NCI-H2196 treated with DMSO at 0.1 percent for 48 hours (cell line): ENCODE measurements at regions not wholly inside any gene's neighbourhood (a gene's known extent, or its start where the extent isn't known, plus 50 kb on each side); places are given as distances from the start of the nearest gene placed in this dataset.

Experiments
- DNase-seq: peaks from one replicate; lab custom pipeline; 2025; ENCODE audit not compliant: unreplicated experiment; lab: John Stamatoyannopoulos, UW

GRCh38 chr2:163281717-163282116 is 443.1 kb upstream of the KCNH7 start:
- no peak for DNase-seq

DNA sequence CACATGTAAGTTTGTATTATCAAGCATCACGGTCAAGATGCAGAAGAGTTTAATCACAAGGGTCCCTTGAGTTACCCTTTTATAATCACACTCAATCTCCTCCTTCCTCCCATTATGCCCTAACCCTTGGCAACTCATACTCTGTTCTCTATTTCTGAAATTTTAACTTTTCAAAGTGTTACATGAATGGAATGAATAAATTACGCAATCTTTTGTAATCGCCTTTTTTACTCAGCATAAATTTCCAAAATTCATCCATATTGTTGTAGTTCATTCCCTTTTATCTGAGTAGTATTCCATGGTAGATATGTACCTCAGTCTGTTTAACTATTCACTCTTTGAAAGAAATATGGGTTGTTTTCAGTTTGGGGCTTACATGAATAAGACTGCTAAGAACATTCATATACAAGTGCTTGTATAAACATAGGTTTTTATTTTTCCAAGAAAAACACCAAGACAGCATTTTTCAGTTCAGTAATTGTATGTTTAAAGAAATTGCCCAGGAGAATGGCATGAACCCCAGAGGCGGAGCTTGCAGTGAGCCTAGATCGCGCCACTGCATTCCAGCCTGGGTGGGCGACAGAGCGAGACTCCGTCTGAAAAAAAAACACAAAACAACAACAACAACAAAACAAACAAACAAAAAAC is 430.9 kb upstream of the KCNH7 start:
- no peak for DNase-seq

- no peak for DNase-seq
These were observed 428.2 kb upstream of the KCNH7 start for GRCh38 chr2:163266772-163267171.

- DNase-seq = no peak
These were observed 427.0 kb upstream of the KCNH7 start for GRCh38 chr2:163265562-163265961.

DNA sequence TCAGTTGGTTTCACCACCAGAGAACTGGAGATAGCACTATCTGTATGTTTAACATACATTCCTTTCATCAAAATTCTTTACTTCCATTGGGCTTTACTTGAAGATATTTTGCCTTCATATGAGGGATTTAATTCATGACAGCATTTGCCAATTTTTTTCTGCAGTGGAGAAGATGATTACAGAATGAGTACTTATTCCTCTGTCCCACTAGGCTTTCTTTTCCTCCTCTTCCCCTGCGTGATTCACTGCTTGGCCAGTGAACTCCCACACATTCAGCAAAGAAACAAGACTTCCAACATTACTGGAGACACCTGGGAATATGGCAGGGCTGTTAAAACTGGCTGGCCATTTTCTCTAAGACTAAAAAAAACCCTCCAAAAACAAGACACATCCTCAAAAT is 425.8 kb upstream of the KCNH7 start:
- DNase-seq = no peak

DNA sequence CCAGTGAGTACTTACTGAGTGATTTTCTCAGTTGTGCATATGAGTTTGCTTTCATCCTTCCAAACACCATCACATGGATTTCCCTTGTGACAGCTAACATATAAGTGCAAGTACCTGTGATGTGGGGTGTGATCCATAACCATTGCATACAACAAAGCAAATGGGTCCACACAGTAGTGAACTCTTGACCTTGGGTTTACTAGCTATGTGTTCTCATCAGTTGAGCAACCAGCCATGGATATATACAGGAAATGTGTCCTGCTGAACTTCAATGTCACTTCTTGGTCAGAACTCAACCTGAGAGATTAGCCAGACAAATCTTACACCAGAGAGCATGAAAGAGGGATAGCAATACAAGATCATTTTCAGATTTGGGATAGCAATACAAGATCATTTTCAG is 420.9 kb upstream of the KCNH7 start:
- DNase-seq = no peak

DNA sequence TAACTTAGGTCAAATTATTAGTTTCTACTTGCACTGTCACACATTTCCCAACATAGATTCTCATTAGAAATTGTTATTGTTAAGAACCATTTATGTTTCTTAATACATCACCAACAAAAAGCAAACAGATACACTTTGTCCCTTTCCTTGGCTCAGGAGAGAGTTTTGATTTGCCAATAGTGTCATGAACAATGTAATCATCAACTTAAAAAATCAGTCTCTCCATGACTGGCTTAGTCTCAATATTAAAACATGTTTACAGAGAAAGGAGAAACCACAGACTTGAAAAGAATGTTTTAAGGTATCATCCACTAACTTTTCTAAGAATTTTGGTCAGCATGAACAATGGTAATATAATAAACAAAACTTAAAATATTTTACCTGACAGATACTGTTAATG is 416.5 kb upstream of the KCNH7 start:
- DNase-seq = no peak

GRCh38 chr2:163253621-163254285 is 415.2 kb upstream of the KCNH7 start:
- DNase-seq = no peak

DNA sequence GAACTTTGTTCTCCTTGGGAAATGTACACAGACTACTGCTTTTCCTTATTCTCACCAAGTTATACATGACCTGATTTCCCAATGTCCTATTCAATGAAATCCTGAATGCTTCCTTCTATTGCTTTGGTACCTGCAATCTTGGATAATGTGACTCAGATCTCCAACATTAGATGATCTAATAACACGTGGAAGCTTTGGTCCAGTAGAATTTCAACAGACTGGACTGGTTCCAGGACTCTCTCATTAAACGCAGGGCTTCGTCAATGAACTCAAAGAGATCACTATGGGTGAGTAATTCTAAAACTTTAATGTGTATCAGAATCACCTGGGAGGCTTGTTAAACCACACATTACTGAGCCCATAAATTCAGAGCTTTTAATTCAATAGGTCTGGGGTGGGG is 413.6 kb upstream of the KCNH7 start:
- DNase-seq = no peak

DNA sequence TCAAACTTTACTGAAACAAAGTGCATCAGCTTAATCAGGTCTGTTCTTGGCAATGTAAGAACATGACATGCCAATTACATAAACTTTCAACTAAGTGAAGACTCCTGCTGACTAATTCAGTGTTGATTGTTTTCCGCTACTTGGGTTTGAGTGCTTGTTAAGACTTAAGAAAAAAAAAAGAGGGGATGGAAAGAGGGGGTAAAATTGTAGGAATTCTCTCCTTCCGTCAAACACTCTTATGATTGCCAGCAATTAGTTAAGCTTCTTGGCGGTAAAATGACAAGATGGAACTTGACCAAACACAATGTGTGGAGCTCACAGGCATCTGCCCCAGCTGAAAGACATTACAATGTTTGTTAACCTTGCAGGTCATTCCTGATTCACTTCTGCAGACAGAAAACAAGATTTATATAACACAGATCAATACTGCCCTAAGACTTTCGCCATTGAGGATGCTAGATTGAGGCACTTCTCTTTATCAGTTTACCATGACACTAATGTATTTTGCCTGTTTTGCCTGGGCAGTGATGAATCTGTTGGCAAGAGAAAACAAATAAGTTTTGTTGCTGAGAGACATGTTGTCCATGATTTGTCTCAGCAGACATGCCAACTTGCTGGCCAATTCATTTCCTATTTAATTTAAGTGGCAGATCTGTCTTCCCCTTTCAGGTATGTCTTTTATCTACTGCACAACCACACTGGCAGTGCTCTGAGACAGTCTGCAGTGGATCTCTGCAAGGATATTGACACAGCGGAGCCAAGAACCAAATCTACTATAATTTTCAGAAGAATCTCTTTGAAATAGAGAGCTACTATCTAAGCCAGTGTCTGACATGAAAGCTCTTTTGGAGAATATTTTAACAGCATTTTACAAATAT is 410.0 kb upstream of the KCNH7 start:
- DNase-seq = no peak

- no peak for DNase-seq
These were observed 409.3 kb upstream of the KCNH7 start for GRCh38 chr2:163247847-163248220.

DNA sequence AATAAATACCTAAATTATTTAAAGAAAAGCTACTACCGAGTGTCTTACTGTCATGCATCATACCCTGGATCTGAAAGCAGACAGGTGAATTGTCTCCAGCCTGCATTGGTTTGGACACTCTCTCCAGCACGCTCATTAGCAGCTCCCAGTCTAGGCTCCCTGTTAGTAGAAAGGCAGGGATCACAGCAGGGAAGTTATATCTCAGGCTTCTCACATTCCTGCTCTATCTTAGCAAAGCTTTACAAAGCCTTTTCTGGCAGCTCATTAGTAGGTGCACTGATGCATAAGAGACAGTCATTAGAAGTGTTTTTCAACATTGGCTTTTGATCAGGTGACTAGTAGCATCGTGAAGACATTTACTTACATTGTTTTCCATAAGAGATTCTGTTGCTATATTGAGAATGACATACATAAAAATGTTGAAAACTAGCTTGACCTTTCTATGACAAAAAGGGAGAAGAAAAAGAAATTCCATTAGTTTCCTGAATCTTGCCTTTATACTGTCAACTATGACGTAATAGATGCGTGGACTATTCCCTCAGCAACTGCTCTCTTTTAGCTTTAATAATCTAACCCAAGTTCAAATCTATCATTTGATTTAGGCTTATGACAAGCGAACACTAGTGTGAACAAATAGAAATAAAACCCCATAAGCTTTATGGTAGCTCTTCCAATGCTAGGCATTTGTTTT is 408.7 kb upstream of the KCNH7 start:
- DNase-seq = no peak

DNA sequence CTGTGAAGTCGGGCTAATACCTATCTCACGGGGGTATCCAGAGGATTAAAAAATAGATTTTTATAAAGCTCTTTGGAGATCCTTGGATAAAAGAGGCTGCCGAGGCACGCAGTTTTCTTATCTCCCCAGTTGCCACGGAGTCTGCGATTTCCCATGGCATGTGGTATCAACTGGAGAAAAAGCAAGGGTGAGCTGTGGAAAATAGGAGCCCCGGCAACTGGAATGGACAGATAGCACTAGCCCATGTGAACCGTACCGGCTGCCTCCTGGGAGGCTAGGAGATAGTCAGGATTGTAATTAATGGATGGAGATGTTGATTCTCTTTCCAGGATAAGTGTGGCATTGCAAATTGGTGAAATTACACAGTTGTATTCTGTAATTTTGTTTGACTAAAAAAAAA is 407.6 kb upstream of the KCNH7 start:
- no peak for DNase-seq

- no peak for DNase-seq
These were observed 398.0 kb upstream of the KCNH7 start for GRCh38 chr2:163236553-163236952.

GRCh38 chr2:163231666-163232065 is 393.1 kb upstream of the KCNH7 start:
- DNase-seq = no peak

- DNase-seq = no peak
These were observed 375.1 kb upstream of the KCNH7 start for GRCh38 chr2:163213661-163214081.

- DNase-seq = no peak
These were observed 371.9 kb upstream of the KCNH7 start for GRCh38 chr2:163210430-163210918.

- DNase-seq = no peak
These were observed 369.3 kb upstream of the KCNH7 start for GRCh38 chr2:163207693-163208370.

DNA sequence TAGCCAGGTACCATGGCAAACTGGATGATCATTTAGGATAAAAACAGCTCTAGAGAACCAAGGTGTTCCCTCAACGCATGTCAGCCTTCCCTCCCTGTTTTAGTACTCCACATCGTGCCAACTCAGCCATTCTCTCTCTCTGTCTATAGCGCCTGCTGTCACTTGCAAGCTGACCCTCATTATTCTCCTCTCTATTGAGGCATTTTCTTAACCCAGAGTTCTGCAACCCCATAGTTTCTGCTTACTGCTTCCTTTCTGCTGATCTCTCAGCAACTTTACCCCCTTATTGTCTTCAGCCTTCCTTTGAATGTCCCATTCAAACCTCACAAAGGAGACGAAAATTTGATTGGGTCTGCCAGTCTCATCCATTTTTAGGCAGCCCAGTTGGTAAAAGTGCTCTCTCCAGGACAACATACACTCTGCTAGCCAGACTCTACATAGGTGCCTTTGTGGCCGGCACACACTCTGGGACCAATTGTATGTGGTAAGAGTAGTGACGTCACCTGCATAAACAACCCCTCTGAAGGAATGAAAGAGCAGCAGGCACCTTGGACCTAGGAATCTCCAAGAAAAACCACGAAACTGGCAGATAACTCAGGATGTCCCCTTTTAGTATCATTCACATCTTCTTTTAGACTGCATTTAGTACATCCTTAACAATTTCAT is 367.2 kb upstream of the KCNH7 start:
- no peak for DNase-seq

DNA sequence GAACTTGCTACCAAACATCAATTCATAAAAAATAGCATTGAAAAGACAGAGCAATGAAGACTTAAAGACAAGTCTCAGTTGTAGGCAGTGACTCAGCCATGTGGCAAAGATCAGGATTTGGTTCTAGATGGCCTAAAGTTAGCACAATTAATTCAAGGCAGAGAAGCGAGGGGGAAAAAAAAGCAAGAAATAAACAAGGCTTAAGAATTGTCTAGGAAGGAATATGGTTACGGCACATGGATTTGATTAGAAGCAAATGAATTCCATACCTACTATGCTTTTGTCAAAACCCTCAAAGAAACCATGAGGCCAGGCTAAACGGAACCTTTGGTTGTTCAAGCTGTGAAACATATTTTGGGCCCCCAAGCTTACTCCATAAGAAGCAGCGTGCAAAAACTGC is 362.2 kb upstream of the KCNH7 start:
- DNase-seq = no peak
